GM21423 (cell line): ENCODE measurements at regions not wholly inside any gene's neighbourhood (a gene's known extent, or its start where the extent isn't known, plus 50 kb on each side); places are given as distances from the start of the nearest gene placed in this dataset.
"Not testable (repeated sequence)": the region's sequence is repeated elsewhere in the genome, so short reads cannot be mapped to it uniquely, and the experiment has no call there.

Experiments
- ATAC-seq: cut with Tn5 transposase; IDR thresholded peaks from one replicate; pipeline ENCODE4 v1.9.1; 2021; ENCODE audit warnings: mild to moderate bottlenecking, moderate library complexity; ENCODE audit not compliant: unreplicated experiment

DNA sequence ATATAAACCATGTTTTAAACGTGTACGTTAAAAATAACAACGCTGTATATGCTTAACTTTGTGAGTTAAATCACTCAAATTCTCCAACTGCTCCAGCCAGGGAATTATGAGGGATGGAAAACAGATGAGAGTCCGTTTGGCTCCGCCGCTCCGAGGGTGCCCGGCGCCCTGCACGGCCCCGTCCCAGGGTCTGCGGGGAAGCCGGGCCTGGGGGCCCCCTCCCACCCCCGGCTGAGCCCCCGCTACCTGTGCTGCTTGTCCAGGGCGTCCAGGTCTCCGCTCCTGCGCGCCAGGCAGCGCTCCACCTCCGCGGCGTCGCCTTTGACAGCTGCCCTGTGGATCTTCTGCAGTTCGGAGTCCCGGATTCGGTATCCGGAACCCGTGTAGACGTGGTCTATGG is 415.5 kb downstream of the FOXD4L4 start:
- not testable (repeated sequence) for ATAC-seq

DNA sequence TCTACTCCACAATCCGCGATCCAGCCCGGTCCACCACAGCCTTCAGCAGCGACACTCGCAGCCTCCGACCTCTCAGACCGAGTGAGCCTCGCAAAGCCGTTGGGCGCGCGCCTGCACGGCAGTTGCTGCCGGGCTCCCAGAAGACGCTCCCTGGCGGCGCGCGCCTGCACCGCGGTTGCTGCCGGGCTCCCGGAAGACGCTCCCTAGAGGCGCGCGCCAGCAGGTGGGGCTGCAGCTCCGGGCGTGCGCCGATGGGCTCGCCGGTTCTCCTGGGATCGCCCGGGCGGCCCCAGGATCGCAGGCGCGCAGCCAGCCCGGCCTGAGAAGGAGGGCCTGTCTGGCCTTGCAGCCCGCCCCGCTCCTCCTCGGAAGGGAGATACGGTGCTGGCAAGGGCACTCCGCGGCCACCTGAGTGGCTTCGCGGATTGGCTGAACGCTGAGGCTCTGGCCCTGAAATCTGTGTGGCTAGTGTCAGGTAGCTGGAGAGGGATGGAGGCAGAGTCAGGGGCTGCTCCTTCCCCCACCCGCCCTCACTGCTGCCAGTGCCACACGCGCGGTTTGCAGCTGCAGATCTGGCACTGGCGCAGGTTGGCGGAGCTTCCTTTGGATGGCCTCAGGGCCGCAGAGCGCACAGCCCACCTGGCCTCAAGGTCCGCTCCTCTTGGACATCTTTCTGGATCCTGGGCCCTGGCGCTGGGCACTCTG is 416.2 kb downstream of the FOXD4L4 start:
- peak; percentile 100 for ATAC-seq

DNA sequence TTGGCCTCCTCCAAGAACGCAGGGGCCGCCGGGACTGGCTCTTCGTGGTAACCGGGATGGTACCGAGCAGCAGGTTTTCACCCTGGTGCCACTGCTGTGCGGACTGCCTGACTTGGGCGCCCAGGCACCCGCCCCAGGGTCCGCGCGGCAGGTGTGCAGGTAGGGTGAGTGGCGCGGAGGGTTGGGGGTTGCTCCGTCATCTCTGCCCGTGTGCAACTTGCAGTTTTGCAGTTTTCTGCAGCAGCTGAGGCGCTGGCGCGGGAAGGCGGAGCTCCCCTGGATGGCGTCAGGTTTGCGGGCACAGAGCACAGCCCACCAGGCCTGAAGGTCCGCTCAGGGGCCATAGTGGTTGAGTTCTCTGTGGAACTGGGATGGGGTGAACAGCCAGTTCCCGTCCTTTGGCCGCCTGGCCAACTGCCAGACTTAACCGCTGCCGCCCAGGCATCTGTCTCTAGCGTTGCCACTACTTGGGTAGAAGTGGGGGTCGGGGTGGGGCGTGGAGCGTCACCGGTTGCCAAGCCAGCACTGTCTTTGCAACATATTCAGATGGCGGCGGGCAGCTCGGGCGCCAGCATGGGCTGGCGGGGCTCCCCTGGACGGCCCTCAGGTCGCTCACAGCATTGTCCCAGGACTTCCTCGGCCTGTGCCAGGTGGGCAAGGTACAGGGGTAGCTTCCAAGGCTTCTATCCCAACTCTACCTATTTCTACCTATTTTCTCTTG is 417.2 kb downstream of the FOXD4L4 start:
- not testable (repeated sequence) for ATAC-seq

DNA sequence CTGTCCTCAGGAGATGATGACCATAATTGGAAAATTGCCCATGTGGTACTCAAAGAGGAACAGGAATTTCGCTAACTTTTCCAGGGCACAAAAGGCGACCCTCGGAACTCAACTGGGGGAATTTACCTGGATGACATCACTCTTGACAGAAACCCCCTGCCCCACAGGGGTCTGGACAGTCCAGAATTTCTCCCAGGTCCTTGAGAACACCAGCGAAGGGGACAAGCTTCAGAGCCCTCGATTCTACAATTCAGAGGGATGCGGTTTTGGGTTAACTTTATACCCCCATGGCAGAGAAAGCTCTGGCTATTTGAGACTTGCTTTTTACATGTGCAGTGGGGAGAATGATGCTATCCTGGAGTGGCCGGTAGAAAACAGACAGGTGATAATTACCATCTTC is 445.4 kb downstream of the FOXD4L4 start:
- ATAC-seq, result not testable (repeated sequence)

DNA sequence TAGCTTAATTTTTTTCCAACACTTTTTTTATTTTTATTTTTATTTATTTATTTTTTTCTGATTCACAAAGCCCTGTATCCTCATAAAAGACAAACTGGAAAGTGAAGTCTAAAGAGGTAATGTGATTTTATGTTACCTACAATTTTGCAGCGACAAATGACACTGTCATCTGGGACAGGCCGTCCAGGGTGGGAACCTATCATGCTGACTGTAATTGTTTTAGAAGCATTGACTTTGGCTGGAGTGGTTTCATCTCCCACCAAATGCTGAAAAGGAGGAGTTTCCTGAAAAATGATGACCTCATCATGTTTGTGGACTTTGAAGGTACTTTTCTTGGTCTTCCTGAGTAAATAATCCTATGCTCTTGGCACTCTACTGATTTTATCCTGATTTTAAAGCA is 446.7 kb downstream of the FOXD4L4 start:
- ATAC-seq, result not testable (repeated sequence)

DNA sequence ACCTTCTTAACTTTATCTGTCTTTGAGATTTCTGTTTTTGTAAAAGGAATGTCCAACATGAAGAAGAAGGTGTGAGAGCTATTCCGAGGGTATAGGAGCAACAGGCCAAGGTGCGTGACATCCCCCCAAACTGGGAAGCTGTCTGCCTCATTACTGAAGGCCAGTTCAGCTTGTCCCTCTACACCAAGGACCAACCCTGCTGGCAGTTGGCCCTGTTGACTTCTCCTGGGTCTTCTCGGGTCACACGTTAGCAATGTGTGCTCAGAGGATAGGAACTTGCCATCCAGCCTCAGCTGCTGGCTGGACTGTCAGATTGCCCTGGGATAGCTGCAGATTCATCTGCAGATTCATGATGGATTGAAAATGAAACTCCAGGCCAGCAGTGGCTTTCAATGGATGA is 460.3 kb downstream of the FOXD4L4 start:
- ATAC-seq, result not testable (repeated sequence)

DNA sequence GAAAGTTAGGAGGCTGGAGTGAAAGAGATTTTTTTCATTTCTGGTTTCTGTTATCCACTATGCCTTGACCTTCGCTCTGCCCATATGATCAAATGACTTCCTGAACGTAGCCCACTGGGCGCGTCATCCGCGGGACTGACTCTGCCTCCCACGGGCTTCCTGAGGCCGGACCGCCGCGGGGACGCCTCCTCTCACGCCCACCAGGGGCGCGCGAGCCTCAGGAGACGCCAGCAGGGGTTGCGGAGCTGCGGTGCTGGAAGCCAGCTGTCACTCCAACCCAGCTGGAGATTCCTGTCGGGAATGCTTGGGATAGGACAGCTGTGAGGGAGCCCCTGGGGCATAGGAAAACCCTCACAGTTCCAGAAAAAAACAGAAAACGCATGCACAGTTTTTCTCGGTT is 461.5 kb downstream of the FOXD4L4 start:
- not testable (repeated sequence) for ATAC-seq

DNA sequence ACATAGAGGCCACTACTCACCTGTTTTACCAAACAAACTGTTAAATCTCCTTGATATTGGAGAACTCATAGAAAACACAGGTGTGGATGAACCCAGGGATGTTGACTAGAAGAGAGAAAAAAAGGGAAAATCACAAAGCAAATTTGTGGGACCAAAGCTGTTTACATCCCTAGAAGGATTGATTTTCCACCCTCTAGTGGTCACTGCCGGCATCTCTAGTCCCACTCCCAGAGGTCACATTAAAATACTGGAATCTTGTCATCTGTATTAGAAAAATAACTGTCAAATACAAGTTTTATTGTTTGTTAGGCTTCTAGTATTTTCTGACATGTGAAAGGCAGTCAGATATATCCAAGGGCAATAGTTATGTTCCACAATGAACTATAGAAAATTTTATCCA is 469.7 kb downstream of the FOXD4L4 start:
- not testable (repeated sequence) for ATAC-seq

DNA sequence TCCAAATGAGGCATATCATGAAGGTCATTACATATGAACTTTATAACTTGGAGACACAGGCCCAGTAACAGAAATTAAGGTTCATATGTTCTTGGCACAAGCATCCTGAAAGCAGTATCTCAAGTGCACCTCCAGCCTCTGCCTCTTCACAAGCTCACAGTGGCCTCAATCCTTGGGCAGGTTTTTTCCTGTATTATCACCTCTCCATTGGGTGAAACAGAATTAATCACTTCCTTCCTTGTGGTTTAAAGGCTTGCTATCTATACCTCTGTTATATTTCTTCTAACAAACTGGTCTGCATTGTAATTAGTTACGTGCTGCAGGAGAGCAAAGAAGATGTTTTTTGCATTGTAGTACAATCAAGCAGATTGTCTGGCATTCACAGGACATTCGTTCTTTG is 471.0 kb downstream of the FOXD4L4 start:
- ATAC-seq, result not testable (repeated sequence)

DNA sequence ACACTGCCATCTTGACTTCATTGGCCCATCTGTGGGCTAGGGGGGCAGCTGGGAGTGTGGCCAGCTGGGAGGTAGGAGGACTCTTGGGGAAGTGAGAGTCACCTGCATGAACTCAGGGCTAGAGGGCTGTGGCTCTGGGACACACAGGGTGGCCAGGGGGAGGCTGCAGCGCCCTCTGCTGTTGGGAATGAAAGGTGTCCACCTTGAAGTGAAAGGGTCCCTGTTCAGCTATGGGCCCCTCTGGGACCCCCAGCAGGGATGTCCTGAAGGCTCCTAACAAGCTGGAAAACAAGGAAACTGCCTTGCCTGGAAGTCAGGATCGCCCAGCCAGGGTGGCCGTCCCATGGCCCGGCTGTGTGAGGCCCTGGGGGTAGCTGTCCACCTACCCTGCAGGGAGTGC is 507.8 kb downstream of the FOXD4L4 start:
- not testable (repeated sequence) for ATAC-seq

DNA sequence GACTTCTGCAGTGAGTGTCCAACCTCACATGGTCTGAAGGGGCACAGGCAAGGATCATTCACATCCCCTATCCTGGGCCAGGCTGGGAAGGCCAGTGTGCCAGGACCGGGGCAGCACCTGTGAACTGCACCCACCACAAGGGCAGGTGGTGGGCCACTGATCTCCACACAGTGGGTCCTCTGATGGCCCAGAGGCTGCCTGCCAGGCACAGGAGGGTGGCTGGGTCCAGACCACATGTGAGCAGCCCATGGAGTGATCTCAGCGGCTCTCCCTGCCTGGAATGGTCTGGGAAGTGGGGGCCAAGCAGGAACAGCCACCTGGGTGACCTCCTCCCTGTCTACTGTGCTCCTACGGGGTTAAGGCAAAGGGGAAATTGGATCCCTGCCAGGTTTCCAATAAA is 508.5 kb downstream of the FOXD4L4 start:
- ATAC-seq, result not testable (repeated sequence)

DNA sequence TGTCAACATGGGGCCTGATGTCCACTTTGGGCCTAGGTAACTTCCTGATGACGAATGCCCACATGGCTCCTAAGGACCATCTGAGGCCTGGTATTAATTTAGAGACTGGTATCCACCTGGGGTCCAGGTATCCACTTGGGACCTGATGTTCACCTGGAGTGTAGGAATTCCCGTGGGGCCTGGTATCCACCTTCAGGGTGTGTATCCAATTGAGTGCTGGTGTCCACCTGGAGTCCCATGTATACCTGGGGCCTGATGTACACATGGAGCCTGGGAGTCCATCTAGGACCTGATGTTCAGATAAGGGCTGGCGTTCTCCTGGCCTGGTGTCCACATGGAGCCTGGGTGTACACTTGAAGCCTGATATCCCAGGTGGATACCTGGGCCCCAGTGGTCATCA is 520.6 kb downstream of the FOXD4L4 start:
- not testable (repeated sequence) for ATAC-seq

DNA sequence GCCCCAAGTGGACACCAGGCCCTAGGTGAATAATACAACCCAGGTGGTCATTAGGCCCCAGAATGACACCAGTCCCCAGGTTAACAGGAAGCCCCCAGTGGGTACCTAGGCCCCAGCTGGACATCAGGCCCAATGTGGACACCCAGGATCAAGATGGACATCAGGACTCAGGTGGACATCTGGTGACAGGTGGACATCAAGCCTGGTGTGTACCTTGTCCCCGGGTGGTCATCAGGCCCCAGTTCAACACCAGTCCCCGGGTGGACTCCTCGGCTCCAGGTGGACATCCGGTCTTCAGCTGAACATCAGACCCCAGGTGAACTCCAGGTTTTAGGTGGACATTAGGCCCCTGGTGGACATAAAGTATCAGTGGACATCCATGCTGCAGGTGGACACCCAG is 524.6 kb downstream of the FOXD4L4 start:
- not testable (repeated sequence) for ATAC-seq

DNA sequence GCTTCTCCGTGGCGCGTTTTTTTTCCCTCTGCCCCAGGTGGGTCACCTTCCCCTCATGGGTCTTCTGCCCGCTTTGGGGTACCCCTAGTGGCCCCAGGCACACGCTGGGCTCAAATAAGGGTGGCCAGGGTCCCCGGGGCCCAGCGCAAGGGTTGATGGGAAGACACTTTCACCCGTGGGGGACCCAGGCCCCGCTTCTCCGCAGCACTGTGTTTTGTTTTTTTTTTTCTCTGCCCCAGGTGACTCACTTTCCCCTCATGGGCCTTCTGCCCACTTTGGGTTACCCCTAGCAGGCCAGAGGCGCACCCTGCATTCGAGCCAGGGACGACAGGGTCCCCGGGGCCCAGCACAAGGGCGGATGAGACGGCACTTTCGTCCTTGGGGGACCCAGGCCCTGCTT is 526.7 kb downstream of the FOXD4L4 start:
- ATAC-seq, result not testable (repeated sequence)

DNA sequence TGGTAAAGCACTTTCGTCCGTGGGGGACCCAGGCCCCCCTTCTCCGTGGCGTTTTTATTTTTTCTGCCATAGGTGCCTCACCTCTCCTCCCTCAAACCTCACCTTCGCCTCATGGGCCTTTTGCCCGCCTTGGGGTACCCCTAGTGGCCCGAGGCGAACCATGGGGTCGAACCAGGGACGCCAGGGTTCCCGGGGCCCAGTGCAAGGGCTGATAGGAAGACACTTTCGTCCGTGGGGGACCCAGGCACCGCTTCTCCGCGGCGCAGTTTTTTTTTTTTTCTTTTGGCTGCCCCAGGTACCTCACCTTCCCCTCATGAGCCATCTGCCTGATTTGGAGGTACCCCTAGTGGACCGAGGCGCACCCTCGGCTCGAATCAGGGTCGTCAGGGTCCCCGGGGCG is 527.8 kb downstream of the FOXD4L4 start:
- ATAC-seq, result not testable (repeated sequence)

DNA sequence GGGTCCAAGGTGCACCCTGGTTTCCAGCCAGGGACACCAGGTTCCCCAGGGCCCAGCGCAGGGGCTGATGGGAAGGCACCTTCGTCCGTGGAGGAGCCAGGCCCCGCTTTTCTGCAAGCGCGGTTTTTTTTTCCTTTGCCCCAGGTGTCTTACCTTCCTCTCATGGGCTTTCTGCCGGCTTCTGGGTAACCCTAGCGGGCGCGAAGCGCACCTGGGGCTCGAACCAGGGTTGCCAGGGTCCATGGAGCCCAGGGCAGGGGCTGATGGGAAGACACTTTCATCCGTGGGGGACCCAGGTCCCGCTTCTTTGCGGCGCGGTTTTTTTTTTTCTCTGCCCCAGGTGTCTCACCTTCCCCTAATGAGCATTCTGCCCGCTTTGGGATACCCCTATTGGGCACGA is 529.3 kb downstream of the FOXD4L4 start:
- not testable (repeated sequence) for ATAC-seq

DNA sequence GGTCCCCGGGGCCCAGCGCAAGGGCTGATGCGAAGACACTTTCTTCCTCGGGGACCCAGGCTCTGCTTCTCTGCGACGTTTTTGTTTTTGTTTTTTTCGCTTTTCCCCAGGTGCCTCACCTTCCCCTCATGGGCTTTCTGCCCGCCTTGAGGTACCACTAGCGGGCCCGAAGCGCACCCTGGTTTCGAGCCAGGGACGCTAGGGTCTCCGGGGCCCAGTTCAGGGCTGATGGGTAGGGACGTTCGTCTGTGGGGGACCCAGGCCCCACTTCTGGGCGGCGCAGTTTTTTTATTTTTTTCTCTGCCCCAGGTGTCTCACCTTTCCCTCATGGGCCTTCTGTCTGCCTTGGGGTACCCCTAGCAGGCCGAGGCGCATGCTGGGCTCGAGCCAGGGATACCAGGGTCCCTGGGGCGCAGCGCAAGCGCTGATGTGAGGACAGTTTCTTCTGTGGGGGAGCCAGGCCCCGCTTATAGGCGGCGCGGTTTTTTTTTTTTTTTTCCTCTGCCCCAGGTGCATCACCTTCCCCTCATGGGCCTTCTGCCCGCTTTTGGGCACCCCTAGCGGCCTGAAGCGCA is 530.0 kb downstream of the FOXD4L4 start:
- not testable (repeated sequence) for ATAC-seq

DNA sequence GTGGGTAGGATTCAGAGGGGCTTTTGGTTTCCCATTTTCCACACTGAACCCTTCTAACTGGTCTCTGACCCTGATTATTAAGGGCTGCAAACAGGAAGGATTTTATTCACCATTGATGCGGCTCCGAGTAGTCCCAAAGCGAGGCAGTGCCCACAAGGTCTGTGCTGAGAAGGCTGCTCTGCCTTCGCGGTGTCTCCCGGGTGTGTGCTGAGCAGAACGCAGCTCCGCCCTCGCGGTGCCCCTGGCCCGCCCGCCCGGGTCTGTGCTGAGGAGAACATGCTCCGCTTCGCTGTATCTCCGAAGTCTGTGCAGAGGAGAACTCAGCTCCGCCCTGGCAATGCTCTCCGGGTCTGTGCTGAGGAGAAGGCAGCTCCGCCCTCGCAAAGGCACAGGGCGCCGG is 530.7 kb downstream of the FOXD4L4 start:
- not testable (repeated sequence) for ATAC-seq

DNA sequence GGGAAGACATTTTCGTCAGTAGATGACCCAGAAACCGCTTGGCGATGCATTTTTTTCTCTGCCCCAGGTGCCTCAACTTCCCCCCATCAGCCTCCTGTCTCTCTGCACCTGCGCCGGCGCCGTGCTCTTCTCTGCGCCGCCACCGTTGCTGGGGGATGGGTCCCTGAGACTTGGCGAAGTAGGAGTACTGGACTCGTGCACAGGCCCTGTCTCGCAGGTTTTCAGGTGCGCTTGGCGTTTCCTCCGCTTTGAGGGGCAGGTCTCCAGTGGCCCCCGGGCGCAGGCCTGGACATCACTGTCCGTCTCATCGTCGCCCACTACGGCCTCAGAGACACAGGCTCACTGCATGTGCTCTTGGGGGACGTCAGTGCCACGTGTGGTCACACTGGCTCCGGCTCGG is 532.1 kb downstream of the FOXD4L4 start:
- not testable (repeated sequence) for ATAC-seq

DNA sequence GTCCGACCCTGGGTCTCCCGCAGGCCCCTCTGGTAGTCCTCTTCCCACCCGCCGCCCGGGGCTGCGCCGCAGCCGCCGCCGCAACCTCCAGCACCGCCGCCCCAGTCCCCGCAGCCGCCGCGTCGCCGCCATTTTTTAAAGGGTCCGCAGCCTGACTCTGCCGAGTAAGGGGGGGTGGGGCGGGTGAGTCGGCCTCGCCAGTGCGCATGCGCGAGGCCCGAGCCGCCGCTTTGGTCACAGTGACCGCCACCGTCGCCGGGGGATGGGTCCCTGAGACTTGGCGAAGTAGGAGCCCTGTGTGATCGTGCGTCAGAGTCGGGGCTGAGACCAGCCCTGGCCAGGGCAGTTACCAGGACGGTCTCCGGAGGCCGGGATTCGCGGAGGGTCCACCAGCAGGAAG is 532.8 kb downstream of the FOXD4L4 start:
- not testable (repeated sequence) for ATAC-seq

DNA sequence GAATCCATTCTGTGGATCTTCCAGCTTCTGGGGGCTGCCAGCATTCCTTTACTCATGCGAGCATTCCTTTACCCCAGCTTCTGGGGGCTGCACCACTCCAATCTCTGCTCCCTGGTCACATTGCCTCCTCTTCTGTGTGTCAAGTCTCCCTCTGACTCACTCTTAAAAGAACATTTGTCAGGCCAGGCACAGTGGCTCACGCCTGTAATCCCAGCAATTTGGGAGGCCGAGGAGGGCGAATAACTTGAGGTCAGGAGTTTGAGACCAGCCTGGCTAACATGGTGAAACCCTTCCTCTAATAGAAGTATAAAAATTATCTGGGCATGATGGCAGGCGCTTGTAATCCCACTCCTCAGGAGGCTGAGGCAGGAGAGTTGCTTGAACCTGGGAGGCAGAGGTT is 541.9 kb downstream of the FOXD4L4 start:
- not testable (repeated sequence) for ATAC-seq
